ENCODE measurements at regions not wholly inside any gene's neighbourhood (a gene's known extent, or its start where the extent isn't known, plus 50 kb on each side); places are given as distances from the start of the nearest gene placed in this dataset.

GRCh38 chr12:111247083-111247783 lies 121.7 kb downstream of the PHETA1 start:
- TF ChIP-seq CTCF (IDR thresholded peaks at IDR 0.05; ENCODE audit: poor library complexity) (no peak), EZH2 (IDR thresholded peaks at IDR 0.05; ENCODE audit: borderline replicate concordance) (no peak)

Data from hepatocyte (in vitro differentiated cells).